Fibroblast of upper back skin (primary cell): ENCODE measurements at regions not wholly inside any gene's neighbourhood (a gene's known extent, or its start where the extent isn't known, plus 50 kb on each side); places are given as distances from the start of the nearest gene placed in this dataset.

Experiments used
- DNase-seq: peaks from one replicate; pipeline ENCODE4 v3.0.0-alpha.2; 2013

GRCh38 chr5:3126639-3127038, 375.2 kb upstream of the IRX2 start:
- no peak for DNase-seq

GRCh38 chr5:3124410-3124809, 372.9 kb upstream of the IRX2 start:
- DNase-seq: no peak

GRCh38 chr5:3123763-3124157, 372.3 kb upstream of the IRX2 start:
- DNase-seq: no peak

GRCh38 chr5:3122985-3123762, 371.7 kb upstream of the IRX2 start:
- no peak for DNase-seq

GRCh38 chr5:3122216-3122615, 370.7 kb upstream of the IRX2 start:
- DNase-seq: no peak

GRCh38 chr5:3121813-3122212, 370.3 kb upstream of the IRX2 start:
- no peak for DNase-seq

GRCh38 chr5:3120028-3120427, 368.6 kb upstream of the IRX2 start:
- DNase-seq: no peak

GRCh38 chr5:3119435-3119834, 368.0 kb upstream of the IRX2 start:
- no peak for DNase-seq

GRCh38 chr5:3118340-3118739, 366.9 kb upstream of the IRX2 start:
- DNase-seq: no peak

GRCh38 chr5:3116366-3116765, 364.9 kb upstream of the IRX2 start:
- DNase-seq: no peak

GRCh38 chr5:3114467-3114866, 363.0 kb upstream of the IRX2 start:
- no peak for DNase-seq

- no peak for DNase-seq
These were observed 358.9 kb upstream of the IRX2 start for GRCh38 chr5:3110371-3110770.

- no peak for DNase-seq
These were observed 355.7 kb upstream of the IRX2 start for GRCh38 chr5:3107156-3107611.

GRCh38 chr5:3105581-3105980, 354.1 kb upstream of the IRX2 start:
- no peak for DNase-seq

GRCh38 chr5:3105172-3105571, 353.7 kb upstream of the IRX2 start:
- DNase-seq: no peak

GRCh38 chr5:3104429-3105060, 353.1 kb upstream of the IRX2 start:
- no peak for DNase-seq

- no peak for DNase-seq
These were observed 351.9 kb upstream of the IRX2 start for GRCh38 chr5:3103262-3103811.

GRCh38 chr5:3102531-3102930, 351.1 kb upstream of the IRX2 start:
- no peak for DNase-seq

GRCh38 chr5:3101561-3101960, 350.1 kb upstream of the IRX2 start:
- DNase-seq: no peak

GRCh38 chr5:3100921-3101551, 349.6 kb upstream of the IRX2 start:
- no peak for DNase-seq

GRCh38 chr5:3099954-3100353, 348.5 kb upstream of the IRX2 start:
- DNase-seq: no peak

- DNase-seq: no peak
These were observed 348.0 kb upstream of the IRX2 start for GRCh38 chr5:3099526-3099925.

- DNase-seq: no peak
These were observed 347.3 kb upstream of the IRX2 start for GRCh38 chr5:3098821-3099220.

GRCh38 chr5:3092664-3093063, 341.2 kb upstream of the IRX2 start:
- DNase-seq: no peak
